GM18858 (cell line): ENCODE measurements at regions not wholly inside any gene's neighbourhood (a gene's known extent, or its start where the extent isn't known, plus 50 kb on each side); places are given as distances from the start of the nearest gene placed in this dataset.

Experiments used
- ATAC-seq: cut with Tn5 transposase; IDR thresholded peaks from one replicate; pipeline ENCODE4 v1.9.1; 2021; ENCODE audit not compliant: unreplicated experiment

- no peak for ATAC-seq
Observed at GRCh38 chr7:142347091-142347490, 89.2 kb upstream of the PRSS58 start.

DNA sequence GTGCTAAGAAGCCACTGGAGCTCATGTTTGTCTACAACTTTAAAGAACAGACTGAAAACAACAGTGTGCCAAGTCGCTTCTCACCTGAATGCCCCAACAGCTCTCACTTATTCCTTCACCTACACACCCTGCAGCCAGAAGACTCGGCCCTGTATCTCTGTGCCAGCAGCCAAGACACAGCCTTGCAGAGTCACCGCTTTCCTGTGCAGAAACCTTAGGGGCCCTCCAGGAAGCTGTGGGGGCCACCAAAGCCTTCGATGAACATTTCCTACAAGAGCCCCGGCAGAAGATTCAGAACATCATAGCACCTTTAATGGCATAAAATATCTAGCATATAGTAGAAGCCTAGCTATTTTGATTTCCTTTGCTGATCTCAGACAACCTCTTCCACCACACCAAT is 88.0 kb upstream of the PRSS58 start:
- no peak for ATAC-seq

DNA sequence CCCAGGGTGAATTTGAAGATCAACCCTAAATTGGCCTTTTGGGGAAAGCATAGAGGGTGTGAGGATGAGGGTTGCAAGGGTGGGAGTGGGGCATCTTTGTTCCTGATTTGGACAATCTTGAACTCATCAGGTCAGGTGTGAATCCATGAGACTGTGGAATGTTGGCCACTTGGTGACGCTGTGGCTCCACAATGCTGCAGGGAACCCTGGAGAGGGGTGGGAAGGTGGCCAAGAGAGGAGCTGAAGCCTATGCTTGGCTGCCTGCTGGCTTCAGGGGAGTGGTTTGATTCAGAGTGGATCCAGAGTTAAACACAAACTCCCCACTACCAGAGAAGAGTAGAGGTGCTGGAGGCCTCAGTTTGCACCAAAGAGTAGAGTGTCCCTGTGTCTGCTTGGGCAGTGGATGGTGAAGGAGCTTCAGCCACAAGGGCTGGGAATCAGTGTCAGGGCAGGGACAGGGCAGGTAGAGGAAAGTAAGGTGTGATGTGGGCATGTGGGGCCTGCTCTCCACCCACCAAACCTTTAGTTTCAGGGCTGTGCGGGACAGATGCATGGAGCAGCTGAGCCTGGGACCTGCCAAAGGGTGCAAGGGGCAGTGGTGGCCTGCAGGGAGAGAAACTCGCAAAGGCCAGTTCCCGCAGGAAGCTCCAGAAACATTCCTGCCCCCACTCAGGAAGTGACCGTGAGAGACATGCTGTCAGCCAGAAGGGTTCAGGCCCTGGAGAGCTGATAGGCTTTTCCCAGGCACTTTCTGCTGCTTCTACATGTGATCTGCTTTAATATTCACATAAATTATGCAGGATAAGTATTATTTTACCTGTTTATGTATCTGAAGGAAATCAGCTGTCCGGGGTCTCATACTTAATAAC is 81.0 kb upstream of the PRSS58 start:
- no peak for ATAC-seq

DNA sequence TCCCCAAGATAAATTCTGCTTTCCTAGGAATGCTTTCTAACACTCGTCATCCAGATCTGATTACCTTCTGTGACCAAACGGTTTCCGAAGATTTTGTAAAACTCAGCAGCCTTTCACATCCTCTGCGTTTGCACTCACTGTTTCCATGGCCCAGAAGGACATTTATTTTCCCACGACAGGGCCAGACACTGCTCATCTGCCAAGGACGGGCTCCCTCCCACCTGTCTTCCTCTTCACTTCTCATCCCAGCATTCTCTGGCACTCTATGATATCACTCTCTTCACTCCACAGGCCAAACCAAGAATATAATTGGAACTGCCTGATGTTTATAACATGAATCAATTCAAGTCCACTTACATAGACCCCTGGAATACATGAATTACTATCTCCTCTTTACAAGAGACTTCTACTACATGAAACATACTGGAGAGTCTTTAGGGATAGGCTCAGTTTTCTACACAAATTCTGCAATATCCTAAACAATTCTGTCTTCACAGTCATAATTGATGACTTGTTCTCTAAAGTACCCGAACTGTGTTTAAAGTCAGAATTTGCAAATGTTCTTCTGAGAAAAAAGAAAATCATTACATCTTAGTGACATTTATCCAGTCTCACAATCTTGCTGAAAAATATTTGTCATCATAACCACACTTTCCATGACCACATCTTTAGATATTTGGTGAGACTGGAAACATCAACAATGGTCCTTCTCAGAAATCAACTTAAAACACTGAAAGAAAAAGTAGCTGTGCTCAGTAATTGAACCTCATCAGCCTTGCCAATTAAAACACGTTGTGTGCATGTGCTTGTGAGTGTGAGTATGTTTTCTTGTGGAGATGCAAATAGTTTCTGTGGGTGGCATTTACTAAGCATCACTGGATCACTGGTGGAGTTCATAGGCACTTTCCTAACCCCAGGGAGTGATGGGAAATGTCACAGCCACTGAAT is 79.5 kb upstream of the PRSS58 start:
- ATAC-seq, result no peak

DNA sequence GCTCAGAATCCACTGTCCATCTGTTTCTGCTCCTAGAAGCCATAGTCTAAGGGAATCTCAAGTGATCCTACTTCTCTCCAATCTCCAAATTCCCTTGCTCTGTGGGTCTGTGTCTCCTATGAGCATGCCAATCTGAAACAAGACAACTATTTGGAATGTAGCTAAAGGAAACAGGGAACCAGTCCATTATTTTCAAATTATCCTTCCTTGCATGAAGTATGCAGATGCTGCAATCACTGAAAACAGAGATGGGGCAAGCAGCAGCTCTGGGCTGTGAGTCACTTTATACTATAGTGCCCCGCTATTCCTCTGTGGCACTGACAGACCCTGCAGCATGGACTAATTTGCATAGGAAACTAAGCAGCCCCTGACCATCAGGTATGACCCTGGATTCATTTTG is 76.9 kb upstream of the PRSS58 start:
- no peak for ATAC-seq

DNA sequence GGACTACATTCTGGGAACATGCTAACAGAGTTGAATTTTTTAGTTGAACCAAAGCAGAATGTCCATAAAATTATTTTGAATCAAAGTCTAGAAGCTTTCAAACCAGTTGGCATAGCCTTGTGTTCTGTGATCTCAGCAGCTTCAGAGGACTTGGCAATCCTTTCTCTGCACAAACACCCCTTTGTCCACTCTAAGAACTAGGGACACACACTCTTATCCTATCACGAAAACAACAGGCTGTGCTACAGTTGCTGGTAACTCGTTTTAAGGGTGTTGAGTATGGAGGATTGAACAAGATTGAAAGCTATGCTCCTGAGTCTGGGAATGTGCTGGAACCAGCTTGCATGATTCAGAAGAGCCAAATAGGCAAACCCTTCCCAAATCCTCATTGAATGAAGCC is 76.4 kb upstream of the PRSS58 start:
- ATAC-seq, result no peak

DNA sequence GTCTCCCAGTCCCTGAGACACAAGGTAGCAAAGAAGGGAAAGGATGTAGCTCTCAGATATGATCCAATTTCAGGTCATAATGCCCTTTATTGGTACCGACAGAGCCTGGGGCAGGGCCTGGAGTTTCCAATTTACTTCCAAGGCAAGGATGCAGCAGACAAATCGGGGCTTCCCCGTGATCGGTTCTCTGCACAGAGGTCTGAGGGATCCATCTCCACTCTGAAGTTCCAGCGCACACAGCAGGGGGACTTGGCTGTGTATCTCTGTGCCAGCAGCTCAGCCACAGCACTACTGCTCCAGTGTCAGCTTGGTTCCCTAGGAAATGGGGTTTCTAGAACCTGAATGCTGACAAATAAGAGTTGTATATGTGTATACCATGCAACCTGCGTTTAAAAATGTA is 74.6 kb upstream of the PRSS58 start:
- ATAC-seq, result no peak

GRCh38 chr7:142331941-142332340 is 74.1 kb upstream of the PRSS58 start:
- no peak for ATAC-seq

- ATAC-seq, result no peak
Observed at GRCh38 chr7:142329062-142329790, 71.4 kb upstream of the PRSS58 start.

GRCh38 chr7:142328551-142328950 is 70.7 kb upstream of the PRSS58 start:
- no peak for ATAC-seq

- no peak for ATAC-seq
Observed at GRCh38 chr7:142327628-142328405, 70.0 kb upstream of the PRSS58 start.

DNA sequence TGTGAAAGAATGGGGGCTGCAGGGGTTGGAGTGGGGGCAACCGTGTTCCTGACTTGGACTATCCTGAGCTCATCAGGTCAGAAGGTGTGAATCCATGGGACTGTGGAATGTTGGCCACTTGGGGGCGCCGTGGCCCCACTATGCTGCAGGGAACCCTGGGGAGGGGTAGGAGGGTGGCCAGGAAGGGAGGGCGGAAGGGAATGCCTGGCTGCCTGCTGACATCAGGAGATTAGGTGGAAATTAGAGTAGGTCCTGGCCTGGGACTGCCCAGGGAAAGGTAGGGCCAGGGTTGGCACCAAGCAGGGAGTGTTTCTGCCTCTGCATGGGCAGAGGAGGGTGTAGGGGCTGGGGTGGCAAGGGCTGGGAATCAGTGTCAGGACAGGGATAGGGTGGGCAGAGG is 65.8 kb upstream of the PRSS58 start:
- no peak for ATAC-seq

- no peak for ATAC-seq
Observed at GRCh38 chr7:142321391-142321790, 63.5 kb upstream of the PRSS58 start.

- no peak for ATAC-seq
Observed at GRCh38 chr7:142320883-142321282, 63.0 kb upstream of the PRSS58 start.

DNA sequence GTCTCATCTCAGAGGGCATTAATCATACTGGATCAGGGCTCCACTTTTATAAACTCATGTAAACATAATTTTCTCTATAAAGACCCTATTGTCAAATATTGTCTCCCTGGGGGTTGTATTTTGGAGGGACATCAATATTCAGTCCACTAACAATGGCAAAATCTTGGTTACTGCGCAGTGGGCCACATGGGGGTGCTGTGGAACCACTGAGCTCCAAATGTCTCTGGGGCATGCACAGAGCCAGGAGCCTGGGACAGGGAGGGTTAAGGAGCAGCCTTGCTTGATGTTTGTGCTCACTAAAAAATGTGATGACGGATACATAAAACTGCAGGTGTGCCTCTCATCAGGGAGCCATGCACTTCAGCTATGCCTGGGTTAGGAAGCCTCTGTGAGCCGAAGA is 62.1 kb upstream of the PRSS58 start:
- ATAC-seq, result no peak

GRCh38 chr7:142314281-142314680 is 56.4 kb upstream of the PRSS58 start:
- no peak for ATAC-seq

DNA sequence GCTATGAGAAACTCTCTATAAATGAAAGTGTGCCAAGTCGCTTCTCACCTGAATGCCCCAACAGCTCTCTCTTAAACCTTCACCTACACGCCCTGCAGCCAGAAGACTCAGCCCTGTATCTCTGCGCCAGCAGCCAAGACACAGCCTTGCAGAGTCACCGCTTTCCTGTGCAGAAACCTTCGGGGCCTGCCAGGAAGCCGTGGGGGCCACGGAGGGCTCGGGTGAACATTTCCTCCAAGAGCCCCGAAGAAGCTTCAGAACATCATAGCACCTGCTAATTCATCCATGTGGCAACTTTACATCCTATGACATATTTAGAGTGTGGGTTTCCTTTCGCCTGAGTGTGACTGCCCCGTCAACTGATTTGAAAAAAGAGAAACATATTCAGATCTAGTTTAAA is 55.7 kb upstream of the PRSS58 start:
- ATAC-seq, result no peak

- ATAC-seq, result no peak
Observed at GRCh38 chr7:142311876-142312275, 54.0 kb upstream of the PRSS58 start.

DNA sequence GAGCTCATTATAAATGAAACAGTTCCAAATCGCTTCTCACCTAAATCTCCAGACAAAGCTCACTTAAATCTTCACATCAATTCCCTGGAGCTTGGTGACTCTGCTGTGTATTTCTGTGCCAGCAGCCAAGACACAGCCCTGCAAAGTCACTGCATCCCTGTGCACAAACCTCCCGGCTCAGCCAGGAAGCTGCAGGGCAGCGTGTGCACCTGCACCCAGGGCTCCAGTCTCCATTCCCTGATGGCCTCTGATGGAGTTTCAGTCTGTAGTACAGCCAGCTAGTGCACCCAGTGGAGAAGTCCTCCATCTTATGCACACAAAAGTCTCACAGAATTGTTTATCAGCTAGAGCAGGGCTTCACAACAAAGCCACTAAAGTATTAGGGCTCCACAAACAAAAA is 51.1 kb upstream of the PRSS58 start:
- ATAC-seq, result no peak

DNA sequence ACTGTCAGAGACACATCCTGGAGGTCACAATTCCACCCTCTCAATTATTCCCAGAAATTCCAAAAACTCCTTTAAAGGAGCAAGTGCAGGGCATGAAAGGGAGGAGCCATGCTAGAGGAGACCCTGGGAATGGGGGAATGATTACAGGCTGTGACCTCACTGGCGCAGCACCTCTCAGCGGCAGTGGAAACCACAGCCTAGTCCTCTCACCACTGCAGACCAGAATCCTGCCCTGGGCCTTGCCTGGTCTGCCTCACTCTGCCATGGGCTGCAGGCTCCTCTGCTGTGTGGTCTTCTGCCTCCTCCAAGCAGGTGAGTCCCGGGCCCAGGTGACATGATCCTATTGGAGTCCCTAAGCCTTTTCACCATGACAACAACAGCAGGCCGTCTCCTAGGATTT is 50.5 kb upstream of the PRSS58 start:
- no peak for ATAC-seq
